ENCODE measurements at regions not wholly inside any gene's neighbourhood (a gene's known extent, or its start where the extent isn't known, plus 50 kb on each side); places are given as distances from the start of the nearest gene placed in this dataset.

- Mint-ChIP-seq H3K9me3 (ENCODE audit: unreplicated experiment) (no peaks in the 10 kb centered on the region), H3K4me1 (ENCODE audit: unreplicated experiment) (no peaks in the 10 kb centered on the region), H3K27ac (ENCODE audit: unreplicated experiment) (no peak overlapping the region), H3K4me3 (ENCODE audit: unreplicated experiment) (no peak overlapping the region), H3K36me3 (ENCODE audit: low read depth, unreplicated experiment) (no peaks in the 10 kb centered on the region), H3K27me3 (ENCODE audit: unreplicated experiment) (peaks cover 1% of the 10 kb centered on the region)
- no peak for TF ChIP-seq CTCF (IDR thresholded peaks at IDR 0.05; ENCODE audit: unreplicated experiment)
- no peak for DNase-seq (ENCODE audit: low spot score)
Measured at GRCh38 chr1:217066794-217067193, 343.6 kb upstream of the ESRRG start.

GRCh38 chr1:217063172-217063908, 340.1 kb upstream of the ESRRG start:
- H3K27ac Mint-ChIP-seq (ENCODE audit: unreplicated experiment) = no peak overlapping the region
- no peaks in the 10 kb centered on the region for H3K4me1 Mint-ChIP-seq (ENCODE audit: unreplicated experiment)
- TF ChIP-seq CTCF (IDR thresholded peaks at IDR 0.05; ENCODE audit: unreplicated experiment) = no peak
- H3K36me3 Mint-ChIP-seq (ENCODE audit: low read depth, unreplicated experiment) = no peaks in the 10 kb centered on the region
- DNase-seq (ENCODE audit: low spot score) = no peak
- H3K4me3 Mint-ChIP-seq (ENCODE audit: unreplicated experiment) = no peak overlapping the region
- H3K27me3 Mint-ChIP-seq (ENCODE audit: unreplicated experiment) = no peaks in the 10 kb centered on the region
- no peaks in the 10 kb centered on the region for H3K9me3 Mint-ChIP-seq (ENCODE audit: unreplicated experiment)

- no peaks in the 10 kb centered on the region for H3K9me3 Mint-ChIP-seq (ENCODE audit: unreplicated experiment)
- TF ChIP-seq CTCF (IDR thresholded peaks at IDR 0.05; ENCODE audit: unreplicated experiment) = no peak
- H3K27ac Mint-ChIP-seq (ENCODE audit: unreplicated experiment) = no peak overlapping the region
- no peaks in the 10 kb centered on the region for H3K36me3 Mint-ChIP-seq (ENCODE audit: low read depth, unreplicated experiment)
- H3K4me3 Mint-ChIP-seq (ENCODE audit: unreplicated experiment) = no peak overlapping the region
- H3K27me3 Mint-ChIP-seq (ENCODE audit: unreplicated experiment) = no peaks in the 10 kb centered on the region
- DNase-seq (ENCODE audit: low spot score) = no peak
- H3K4me1 Mint-ChIP-seq (ENCODE audit: unreplicated experiment) = no peaks in the 10 kb centered on the region
Measured at GRCh38 chr1:217062586-217062985, 339.4 kb upstream of the ESRRG start.

- no peaks in the 10 kb centered on the region for H3K36me3 Mint-ChIP-seq (ENCODE audit: low read depth, unreplicated experiment)
- no peaks in the 10 kb centered on the region for H3K9me3 Mint-ChIP-seq (ENCODE audit: unreplicated experiment)
Measured at GRCh38 chr1:217059401-217059800, 336.2 kb upstream of the ESRRG start.

More at GRCh38 chr1:217059401-217059800, 336.2 kb upstream of the ESRRG start:
- no peak overlapping the region for H3K27ac Mint-ChIP-seq (ENCODE audit: unreplicated experiment)
- H3K4me3 Mint-ChIP-seq (ENCODE audit: unreplicated experiment) = no peak overlapping the region
- no peak for TF ChIP-seq CTCF (IDR thresholded peaks at IDR 0.05; ENCODE audit: unreplicated experiment)
- peaks cover 1% of the 10 kb centered on the region for H3K27me3 Mint-ChIP-seq (ENCODE audit: unreplicated experiment)
- DNase-seq (ENCODE audit: low spot score) = no peak
- H3K4me1 Mint-ChIP-seq (ENCODE audit: unreplicated experiment) = no peaks in the 10 kb centered on the region
